Adrenal gland (tissue), 9 donors: ENCODE measurements at regions not wholly inside any gene's neighbourhood (a gene's known extent, or its start where the extent isn't known, plus 50 kb on each side); places are given as distances from the start of the nearest gene placed in this dataset.

Experiments
- DNase-seq, 7 donors: peaks; one replicate each; pipeline ENCODE4 v3.0.0-alpha.2; 2019 to 2020
- H3K27ac ChIP-seq, 5 donors: fragments of 200-600 bp; sonication (generic) in 4 of 5; 1 replicate in 3 of 5; 2 replicates in 2 of 5; pipeline versions ENCODE4 v1.5.1 to v1.8.0; 2016 to 2020; ENCODE audit warnings: mild to moderate bottlenecking in 1 of 5
- H3K27me3 ChIP-seq: fragments of 200-600 bp; 2 replicates; pipeline ENCODE4 v1.8.0; 2021
- H3K36me3 ChIP-seq, 2 donors: fragments of 200-600 bp; replicated peaks in 1 of 2; 1 replicate in 1 of 2; 2 replicates in 1 of 2; pipeline versions ENCODE4 v1.5.1 to v1.8.0; 2018 to 2022
- H3K4me1 ChIP-seq, 2 donors: fragments of 200-600 bp; replicated peaks in 1 of 2; 1 replicate in 1 of 2; 2 replicates in 1 of 2; pipeline versions ENCODE4 v1.5.1 to v1.8.0; 2018 to 2021
- H3K4me3 ChIP-seq, 4 donors: fragments of 200-600 bp; sonication (generic) in 3 of 4; one replicate each; pipeline ENCODE4 v1.5.1; 2016 to 2018
- H3K9me3 ChIP-seq, 3 donors: fragments of 200-600 bp; sonication (generic) in 1 of 3; replicated peaks in 1 of 3; 1 replicate in 2 of 3; 2 replicates in 1 of 3; pipeline versions ENCODE4 v1.5.1 to v1.8.0; 2016 to 2021
- CTCF ChIP-seq, 6 experiments: fragments of 450-650 bp in 4 of 6; fragments of 200-600 bp in 2 of 6; sonication (generic) in 1 of 6; IDR thresholded peaks; 1 replicate in 5 of 6; 2 replicates in 1 of 6; pipeline versions ENCODE4 v1.5.1 to v1.8.0; 2016 to 2021; ENCODE audit warnings: antibody characterized with exemption in 6 of 6, mild to moderate bottlenecking in 2 of 6, moderate library complexity in 1 of 6
- POLR2A ChIP-seq, 2 donors: fragments of 450-650 bp; IDR thresholded peaks; one replicate each; pipeline ENCODE4 v1.6.1; 2017; ENCODE audit warnings: antibody characterized with exemption in 2 of 2, mild to moderate bottlenecking in 2 of 2, moderate library complexity in 1 of 2
- WGBS, 4 donors: extraction: QIAGEN DNeasy Blood & Tissue Kit in 2 of 4; methylation state at CpG; one replicate each; pipeline versions ENCODE4 v1.1.5 to v1.1.7; 2013 to 2017; 5-methylcytosine and 5-hydroxymethylcytosine counted together
- intact Hi-C, 2 donors: fragments of 100-400 bp; cut with DNase I; formaldehyde crosslinking; loops; one replicate each; pipeline versions ENCODE4 v1.14.1 to v1.15.0; 2022 to 2023
- donor health status: healthy with polysubstance abuse.
- donor health status: Bipolar disorder and iron deficiency.
- donor health status: DM: yes; HTN: yes; CAD: no.
- donor health status: DM: no; HTN: no; CAD: no.
- donor health status: DM: no; HTN: no; CAD: no.

- no peak for DNase-seq
- no peaks in the 10 kb centered on the region for H3K27me3 ChIP-seq
- 58 to 78% (median 76%) methylated on average over 2 of the region's 2 CpGs for WGBS, 4 donors
- intact Hi-C loops: no loop called here
- no peak overlapping the region for H3K27ac ChIP-seq
- H3K36me3 ChIP-seq: no peaks in the 10 kb centered on the region
- TF ChIP-seq CTCF (IDR thresholded peaks at IDR 0.05) (no peak), POLR2A (IDR thresholded peaks at IDR 0.05) (no peak)
- peaks cover 0 to 9% of the 10 kb centered on the region in 2 donors for H3K4me1 ChIP-seq
- H3K9me3 ChIP-seq: no peaks in the 10 kb centered on the region
- no peak overlapping the region for H3K4me3 ChIP-seq
These were observed 218.2 kb upstream of the NUDT12 start for GRCh38 chr5:103780794-103781193.

GRCh38 chr5:103774721-103775120, 212.1 kb upstream of the NUDT12 start:
- 17 to 42% (median 35%) methylated on average over 1 of the region's 1 CpG for WGBS, 4 donors
- DNase-seq: no peak
- Histone ChIP-seq H3K4me1 (peaks cover 0 to 4% of the 10 kb centered on the region in 2 donors), H3K9me3 (no peaks in the 10 kb centered on the region), H3K4me3 (no peak overlapping the region), H3K27me3 (no peaks in the 10 kb centered on the region), H3K27ac (no peak overlapping the region), H3K36me3 (no peaks in the 10 kb centered on the region)
- intact Hi-C loops: no loop called here
- no peak for TF ChIP-seq CTCF (IDR thresholded peaks at IDR 0.05)

- 86 to 95% (median 94%) methylated on average over 2 of the region's 2 CpGs for WGBS, 4 donors
- Histone ChIP-seq H3K4me3 (no peak overlapping the region), H3K27me3 (no peaks in the 10 kb centered on the region), H3K36me3 (no peaks in the 10 kb centered on the region), H3K4me1 (peaks cover 0 to 4% of the 10 kb centered on the region in 2 donors), H3K27ac (no peak overlapping the region), H3K9me3 (no peaks in the 10 kb centered on the region)
- TF ChIP-seq POLR2A (IDR thresholded peaks at IDR 0.05): no peak
- TF ChIP-seq CTCF (IDR thresholded peaks at IDR 0.05): no peak
- intact Hi-C loops: no loop called here
- no peak for DNase-seq
These were observed 209.7 kb upstream of the NUDT12 start for GRCh38 chr5:103772248-103772647.

- Histone ChIP-seq H3K27ac (no peak overlapping the region), H3K27me3 (no peaks in the 10 kb centered on the region), H3K36me3 (no peaks in the 10 kb centered on the region), H3K4me1 (no peaks in the 10 kb centered on the region), H3K9me3 (no peaks in the 10 kb centered on the region), H3K4me3 (no peak overlapping the region)
- 85 to 100% (median 95%) methylated on average over 1 to 10 of the region's 10 CpGs for WGBS, 4 donors
- TF ChIP-seq CTCF (IDR thresholded peaks at IDR 0.05) (no peak), POLR2A (IDR thresholded peaks at IDR 0.05) (no peak)
- intact Hi-C loops: no loop called here
- DNase-seq: no peak
These were observed 201.8 kb upstream of the NUDT12 start for GRCh38 chr5:103764403-103764802.
